SU-DHL-6 (cell line): ENCODE measurements at regions not wholly inside any gene's neighbourhood (a gene's known extent, or its start where the extent isn't known, plus 50 kb on each side); places are given as distances from the start of the nearest gene placed in this dataset.

Experiments
- CTCF ChIP-seq: fragments of 200-600 bp; sonication (generic); IDR thresholded peaks from one replicate; pipeline ENCODE4 v1.5.1; 2017; ENCODE audit warnings: antibody characterized with exemption, mild to moderate bottlenecking, low read length, moderate library complexity; ENCODE audit not compliant: insufficient read depth, poor library complexity, severe bottlenecking
- EZH2phosphoT487 ChIP-seq: fragments of 200-600 bp; sonication (generic), shearing (Covaris generic); conservative IDR thresholded peaks from 2 replicates; pipeline ENCODE4 v1.6.1; 2018; ENCODE audit warnings: mild to moderate bottlenecking, antibody characterized with exemption, low read length, moderate library complexity, mixed read lengths

GRCh38 chr4:100099746-100100145 is 90.5 kb downstream of the DDIT4L start:
- TF ChIP-seq CTCF = no peak
- TF ChIP-seq EZH2phosphoT487 = no peak
